ENCODE measurements at regions not wholly inside any gene's neighbourhood (a gene's known extent, or its start where the extent isn't known, plus 50 kb on each side); places are given as distances from the start of the nearest gene placed in this dataset.

DNA sequence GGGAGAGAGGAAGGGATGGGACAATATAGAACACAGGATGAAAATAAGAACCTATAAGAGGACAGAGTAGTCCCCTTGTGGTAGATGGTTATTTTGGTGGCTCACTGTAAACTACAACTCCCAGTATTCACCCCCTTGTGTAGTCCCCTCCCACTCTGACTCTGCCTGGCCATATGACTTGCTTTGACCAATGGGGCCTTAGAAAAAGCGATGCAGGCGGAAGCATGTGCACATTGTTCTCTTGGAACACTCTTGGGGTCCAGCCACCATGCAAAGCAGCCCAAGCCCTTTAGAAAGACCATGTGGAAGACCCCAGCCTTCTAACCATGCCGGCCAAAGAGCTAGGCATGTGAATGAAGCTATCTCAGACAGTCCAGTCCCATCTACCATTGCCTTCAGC is 415.0 kb downstream of the BCOR start:
- TF ChIP-seq CTCF (IDR thresholded peaks at IDR 0.05) (no peak), POLR2A (IDR thresholded peaks at IDR 0.05) (no peak), POLR2AphosphoS5 (IDR thresholded peaks at IDR 0.05) (no peak)
